D341Med (cell line): ENCODE measurements at regions not wholly inside any gene's neighbourhood (a gene's known extent, or its start where the extent isn't known, plus 50 kb on each side); places are given as distances from the start of the nearest gene placed in this dataset.
"Not testable (repeated sequence)": the region's sequence is repeated elsewhere in the genome, so short reads cannot be mapped to it uniquely, and the experiment has no call there.

Experiments
- DNase-seq: peaks from one replicate; pipeline ENCODE4 v3.0.0; 2012; ENCODE audit warnings: low spot score

GRCh38 chr15:66884115-66884622 lies 181.2 kb upstream of the SMAD3 start:
- DNase-seq, result no peak

- no peak for DNase-seq
These were observed 180.7 kb upstream of the SMAD3 start for GRCh38 chr15:66884661-66885237.

GRCh38 chr15:66885281-66885915 lies 180.0 kb upstream of the SMAD3 start:
- DNase-seq, result no peak

- DNase-seq, result no peak
These were observed 179.1 kb upstream of the SMAD3 start for GRCh38 chr15:66886241-66886675.

- DNase-seq, result no peak
These were observed 178.6 kb upstream of the SMAD3 start for GRCh38 chr15:66886686-66887273.

GRCh38 chr15:66889298-66889697 lies 176.1 kb upstream of the SMAD3 start:
- not testable (repeated sequence) for DNase-seq

GRCh38 chr15:66891776-66892175 lies 173.6 kb upstream of the SMAD3 start:
- DNase-seq, result no peak

GRCh38 chr15:66893294-66893693 lies 172.1 kb upstream of the SMAD3 start:
- no peak for DNase-seq

GRCh38 chr15:66894363-66894762 lies 171.0 kb upstream of the SMAD3 start:
- DNase-seq, result no peak

- no peak for DNase-seq
These were observed 170.2 kb upstream of the SMAD3 start for GRCh38 chr15:66894986-66895780.

- DNase-seq, result no peak
These were observed 169.5 kb upstream of the SMAD3 start for GRCh38 chr15:66895794-66896453.

GRCh38 chr15:66896611-66897010 lies 168.8 kb upstream of the SMAD3 start:
- DNase-seq, result no peak

GRCh38 chr15:66897416-66897815 lies 168.0 kb upstream of the SMAD3 start:
- no peak for DNase-seq

- no peak for DNase-seq
These were observed 167.4 kb upstream of the SMAD3 start for GRCh38 chr15:66897971-66898370.

GRCh38 chr15:66898656-66899386 lies 166.6 kb upstream of the SMAD3 start:
- no peak for DNase-seq

- no peak for DNase-seq
These were observed 165.6 kb upstream of the SMAD3 start for GRCh38 chr15:66899555-66900350.

GRCh38 chr15:66900586-66901310 lies 164.7 kb upstream of the SMAD3 start:
- DNase-seq, result no peak

GRCh38 chr15:66901336-66902100 lies 163.9 kb upstream of the SMAD3 start:
- DNase-seq, result no peak

GRCh38 chr15:66905185-66905584 lies 160.2 kb upstream of the SMAD3 start:
- no peak for DNase-seq
